HG03565 (cell line): ENCODE measurements at regions not wholly inside any gene's neighbourhood (a gene's known extent, or its start where the extent isn't known, plus 50 kb on each side); places are given as distances from the start of the nearest gene placed in this dataset.

Experiments
- ATAC-seq: cut with Tn5 transposase; IDR thresholded peaks from one replicate; pipeline ENCODE4 v1.9.1; 2021; ENCODE audit warnings: mild to moderate bottlenecking, moderate library complexity; ENCODE audit not compliant: unreplicated experiment

DNA sequence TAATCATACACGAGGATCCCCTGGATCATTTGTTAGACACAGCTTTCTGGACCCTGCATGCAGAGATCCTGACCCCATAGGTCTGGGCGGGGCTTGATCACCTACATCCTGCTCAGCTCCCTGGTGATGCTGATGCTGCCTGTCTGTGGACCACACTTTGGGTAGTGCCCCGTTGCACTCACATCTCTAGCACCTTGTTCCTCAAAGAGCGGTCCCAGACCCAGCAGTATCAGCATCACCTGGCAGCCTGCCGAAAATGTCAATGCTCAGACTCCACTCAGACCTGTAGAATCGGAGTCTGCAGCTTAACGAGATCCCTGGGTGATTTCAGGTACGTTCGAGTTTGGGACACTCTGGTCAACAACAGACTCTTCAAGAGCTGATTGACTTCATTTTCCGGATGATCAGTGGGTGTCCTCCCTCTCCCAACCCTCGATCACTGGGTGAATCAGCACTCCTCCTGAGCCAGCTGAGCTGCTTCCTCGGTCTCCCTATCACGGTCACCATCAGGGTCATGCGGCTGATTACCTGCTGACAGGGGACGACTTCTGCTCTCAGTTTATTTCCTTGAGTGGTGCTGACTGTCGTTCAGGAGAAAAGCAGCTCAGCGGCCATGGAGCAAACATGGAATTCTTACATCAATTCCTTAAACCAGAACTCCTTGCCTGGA, 150.6 kb upstream of the RAB12 start:
- ATAC-seq, result no peak

- no peak for ATAC-seq
Measured at GRCh38 chr18:8460748-8461147, 148.5 kb upstream of the RAB12 start.

DNA sequence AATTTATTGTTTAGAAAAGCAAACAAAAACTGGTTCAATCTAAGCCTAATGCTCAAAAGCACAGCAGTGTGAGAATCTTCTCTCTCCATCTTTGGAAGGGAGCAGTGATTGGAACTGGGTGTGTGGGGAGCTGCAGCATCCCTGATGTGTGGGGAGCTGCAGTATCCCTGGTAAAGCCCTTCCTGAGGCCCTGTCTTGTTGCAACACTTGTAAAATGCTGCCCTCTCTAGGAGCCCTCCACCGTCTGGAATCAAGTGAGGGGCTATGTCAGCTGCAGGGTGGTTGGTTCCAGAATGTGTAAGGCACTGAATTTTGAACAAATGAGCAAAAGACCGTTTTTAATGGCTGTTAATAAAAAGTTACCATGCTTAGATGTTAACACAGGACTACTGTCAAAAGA, 147.7 kb upstream of the RAB12 start:
- ATAC-seq, result no peak

- no peak for ATAC-seq
Measured at GRCh38 chr18:8462651-8463185, 146.5 kb upstream of the RAB12 start.

- ATAC-seq, result no peak
Measured at GRCh38 chr18:8463791-8464190, 145.4 kb upstream of the RAB12 start.

DNA sequence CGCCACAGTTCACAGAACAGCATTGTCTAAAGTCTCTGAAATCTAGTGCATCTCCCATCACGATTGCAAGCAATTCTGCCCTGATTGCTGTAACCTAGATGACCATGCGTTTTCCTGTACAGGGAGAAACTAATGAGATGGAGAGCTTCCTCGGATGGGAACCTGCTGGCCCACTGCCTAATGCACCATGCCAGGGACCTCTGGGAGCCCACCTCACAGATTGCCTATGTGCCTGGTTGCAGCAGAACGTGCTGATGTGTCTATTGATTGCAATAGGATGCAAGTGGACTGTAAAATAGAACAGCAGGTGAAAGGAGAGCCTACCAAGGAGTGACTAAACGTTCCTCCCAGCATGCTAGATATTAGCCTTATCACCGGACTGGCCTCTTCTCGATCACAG, 141.0 kb upstream of the RAB12 start:
- no peak for ATAC-seq

- ATAC-seq, result no peak
Measured at GRCh38 chr18:8468921-8469335, 140.3 kb upstream of the RAB12 start.

DNA sequence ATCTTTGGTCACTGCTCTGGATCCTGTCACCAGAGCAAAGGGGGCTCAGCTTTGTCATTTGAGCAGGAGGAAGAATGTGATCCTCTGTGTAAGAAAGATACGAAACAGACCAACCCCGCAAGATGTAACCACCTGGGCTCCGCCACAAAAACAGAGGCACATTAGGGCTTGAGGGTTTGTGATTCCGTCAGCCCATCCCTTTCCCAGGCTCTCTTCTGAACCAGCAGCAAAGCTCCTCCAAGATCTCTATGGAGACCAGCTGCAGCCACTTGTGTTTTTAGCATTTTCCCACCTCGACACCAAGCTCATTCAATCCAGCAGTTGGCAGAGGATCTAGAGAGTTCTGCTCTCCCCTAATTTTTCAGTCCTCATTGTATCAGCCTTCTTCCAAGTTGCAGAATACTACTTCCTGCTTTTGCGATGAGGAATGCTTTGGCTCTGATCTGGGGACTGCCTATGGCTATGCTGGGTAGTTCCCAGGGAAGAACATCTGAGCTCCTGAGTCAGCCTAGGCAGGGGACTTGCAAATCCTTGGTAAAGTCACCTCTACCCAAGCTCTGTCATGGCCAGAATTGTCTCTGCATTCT, 139.6 kb upstream of the RAB12 start:
- ATAC-seq, result no peak

GRCh38 chr18:8471372-8471771, 137.9 kb upstream of the RAB12 start:
- no peak for ATAC-seq

- no peak for ATAC-seq
Measured at GRCh38 chr18:8474661-8475060, 134.6 kb upstream of the RAB12 start.

DNA sequence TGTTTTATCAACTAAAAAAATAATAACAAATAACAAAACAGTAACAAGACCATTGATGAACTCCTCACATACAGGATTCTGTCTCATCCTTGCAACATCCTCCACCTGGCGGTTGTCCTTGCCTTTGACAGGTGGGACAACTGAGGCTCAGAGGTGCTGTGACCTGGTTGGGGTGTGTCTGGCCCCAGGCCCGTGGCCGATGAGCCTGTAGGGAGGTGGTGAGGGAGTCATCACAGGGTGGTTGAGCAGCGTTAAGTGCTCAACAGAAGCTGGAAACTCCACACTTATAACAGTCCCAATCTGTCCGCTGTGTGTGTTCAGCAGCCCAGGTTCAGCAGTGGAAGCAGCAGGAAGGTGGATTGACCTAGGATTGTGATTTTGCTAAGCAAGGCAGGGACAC, 131.6 kb upstream of the RAB12 start:
- ATAC-seq, result no peak

DNA sequence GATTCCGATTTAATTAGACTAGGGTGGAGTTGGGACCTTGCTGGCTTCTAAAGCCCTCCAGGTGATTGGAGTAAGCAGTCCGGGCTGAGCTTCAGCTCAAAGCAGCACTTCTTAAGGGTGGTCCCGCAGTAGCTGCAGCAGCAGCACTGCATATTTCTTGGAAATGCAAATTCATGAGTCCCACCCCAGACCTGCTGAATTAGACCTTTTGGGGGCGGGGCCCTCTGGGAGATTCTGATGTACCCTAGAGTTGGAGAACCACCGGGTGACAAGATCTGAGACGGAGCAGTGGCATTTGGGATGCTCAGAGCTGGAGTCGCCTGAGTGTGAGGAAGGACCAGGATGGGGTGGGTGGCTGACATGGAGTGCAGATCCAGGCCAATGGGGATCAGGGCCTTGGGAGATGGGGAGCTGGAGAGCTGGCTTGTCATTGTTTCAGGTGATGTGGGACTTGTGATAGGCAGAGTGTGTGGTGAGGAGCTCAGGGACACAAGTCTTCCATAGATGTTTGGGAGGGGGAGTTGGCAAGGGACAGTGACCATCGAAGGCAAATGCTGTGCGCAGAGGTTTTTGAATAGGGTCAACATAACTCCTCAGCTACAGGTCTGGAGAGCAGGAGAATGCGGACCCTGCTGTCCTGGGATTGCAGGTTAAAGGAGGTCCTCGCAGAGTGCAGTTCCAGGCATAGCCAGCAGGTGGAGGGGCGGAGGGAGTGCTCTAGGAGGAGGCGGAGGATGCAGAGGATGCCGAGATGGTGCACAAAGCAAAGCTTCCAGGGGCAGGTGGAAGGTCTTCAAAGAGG, 130.9 kb upstream of the RAB12 start:
- peak; percentile 75 for ATAC-seq

DNA sequence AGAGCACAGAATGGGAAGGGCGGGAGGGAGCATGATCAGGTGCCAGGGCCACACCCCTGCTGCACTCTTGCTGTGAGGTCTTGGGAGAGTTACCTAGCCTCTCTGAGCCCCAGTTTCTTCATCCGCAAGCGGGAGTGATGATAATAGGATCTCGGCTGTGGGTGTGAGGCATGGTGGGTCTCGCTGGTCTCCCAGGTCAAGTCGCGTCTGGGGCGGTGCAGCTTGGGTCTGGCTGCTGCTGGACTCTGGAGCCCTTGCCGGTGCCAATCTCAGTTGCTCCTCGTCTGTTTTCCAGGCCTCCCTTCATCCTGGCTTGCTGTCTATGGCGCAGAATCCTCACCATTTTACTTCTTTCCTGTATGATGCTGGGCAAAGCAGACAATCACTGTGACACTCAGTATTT, 130.3 kb upstream of the RAB12 start:
- ATAC-seq, result no peak

GRCh38 chr18:8479789-8480188, 129.4 kb upstream of the RAB12 start:
- ATAC-seq, result no peak

- no peak for ATAC-seq
Measured at GRCh38 chr18:8480506-8481328, 128.5 kb upstream of the RAB12 start.

GRCh38 chr18:8484951-8485350, 124.3 kb upstream of the RAB12 start:
- no peak for ATAC-seq

DNA sequence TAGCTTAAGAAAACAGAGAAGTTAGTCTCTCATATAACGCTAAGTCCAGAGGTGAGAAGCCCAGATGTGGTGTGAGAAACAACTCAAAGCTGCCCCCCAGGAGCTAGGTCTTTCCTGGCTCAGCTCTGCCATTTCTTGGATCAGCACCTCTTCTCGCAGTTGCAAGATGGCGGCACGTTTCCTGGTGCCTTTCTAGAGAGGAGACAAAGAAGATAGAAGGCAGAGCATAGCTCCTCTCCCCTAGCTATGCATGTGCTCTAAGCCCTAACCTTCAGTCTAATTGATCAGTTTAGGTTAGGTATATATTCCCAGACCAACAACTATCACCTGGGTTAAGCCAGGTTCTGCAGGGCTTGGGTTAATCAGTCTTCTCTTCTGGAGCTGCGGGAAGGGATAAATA, 119.5 kb upstream of the RAB12 start:
- ATAC-seq, result no peak

- ATAC-seq, result no peak
Measured at GRCh38 chr18:8491516-8491915, 117.7 kb upstream of the RAB12 start.

- ATAC-seq, result no peak
Measured at GRCh38 chr18:8493141-8493540, 116.1 kb upstream of the RAB12 start.

DNA sequence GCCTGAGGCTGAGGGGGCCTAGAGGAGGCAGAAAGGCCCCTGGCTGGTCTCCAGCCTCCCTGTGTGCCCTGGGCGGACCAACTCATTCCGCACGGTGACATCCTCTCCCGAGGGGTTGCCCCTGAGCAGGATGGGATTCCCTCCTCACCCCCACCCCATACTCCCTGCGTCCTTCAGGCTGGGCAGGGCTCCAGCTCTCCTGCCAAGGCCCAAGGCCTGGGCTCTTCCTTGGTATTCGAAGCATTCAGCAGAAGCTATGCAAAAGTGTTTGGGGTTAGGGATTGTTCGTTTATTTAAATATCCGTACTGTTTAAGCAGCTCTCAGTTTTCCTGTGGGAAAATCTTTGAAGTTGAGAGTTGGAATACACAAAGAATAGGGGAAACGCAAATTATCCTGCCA, 113.1 kb upstream of the RAB12 start:
- ATAC-seq, result no peak

DNA sequence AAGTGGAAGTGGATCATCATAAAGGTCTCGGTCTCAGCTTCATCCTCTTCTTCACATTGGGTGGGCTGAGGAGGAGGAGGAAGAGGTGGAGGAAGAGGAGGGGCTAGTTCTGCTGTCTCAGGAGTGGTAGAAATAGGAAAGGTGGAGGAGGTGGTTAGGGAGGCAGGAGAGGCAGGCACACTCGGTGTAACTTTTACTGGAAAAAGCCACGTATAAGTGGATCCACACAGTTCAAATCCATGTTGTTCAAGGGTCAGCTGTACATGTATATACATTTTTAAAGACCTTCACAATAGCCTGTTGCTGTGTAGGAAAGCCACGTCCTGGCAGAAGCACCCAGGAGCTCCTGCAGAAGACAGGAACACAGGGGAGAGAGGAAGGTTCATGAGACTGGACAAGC, 110.3 kb upstream of the RAB12 start:
- no peak for ATAC-seq
